ENCODE measurements at regions not wholly inside any gene's neighbourhood (a gene's known extent, or its start where the extent isn't known, plus 50 kb on each side); places are given as distances from the start of the nearest gene placed in this dataset.
A peak's percentile ranks its signal among the peaks of the same experiment; 100 is the strongest.

GRCh38 chr6:4299476-4299875 is 164.1 kb upstream of the ECI2 start:
- CTCF ChIA-PET (ENCODE audit: low intra/inter-chr PET ratio) = no interaction called here

GRCh38 chr6:4297348-4297747 is 162.0 kb upstream of the ECI2 start:
- no TSS peak for BruUV-seq (replicated peaks)
- no peak overlapping the region for H3K9ac ChIP-seq (ENCODE audit: insufficient read depth in 1 of 2, low read depth in 2 of 2, low read length in 2 of 2)
- CTCF ChIA-PET (ENCODE audit: low intra/inter-chr PET ratio) = no interaction called here
- ATAC-seq = no peak
- no peak overlapping the region for H3K4me2 ChIP-seq (ENCODE audit: insufficient read depth, low read length)
- FAIRE-seq = no peak
- H3K4me3 ChIP-seq = no peak overlapping the region
- H2AFZ ChIP-seq (ENCODE audit: low read depth, low read length) = 0 out of 2 replicates have a peak overlapping the region, but pooled peaks have one; percentile 13
- intact Hi-C loops (cut with micrococcal nuclease) (no loop called here), in situ Hi-C loops (cut with MboI) (no loop called here)
- peaks cover 2 to 21% of the 10 kb centered on the region in 2 experiments; a peak in 2 of 5 replicates for H3K27me3 ChIP-seq (ENCODE audit: control insufficient read depth in 2 of 2, insufficient read depth in 2 of 2, low read length in 2 of 2)
- 16% methylated on average over 7 of the region's 7 CpGs for WGBS (ENCODE audit: insufficient coverage, low coverage, missing lambda C conversion rate)
- H3K9me3 ChIP-seq (replicated peaks; ENCODE audit: control insufficient read depth, insufficient read depth, low read depth, low read length) = no peaks in the 10 kb centered on the region
- POLR2A ChIA-PET = interaction anchor here (0.5 kb wide), 1 partner anchor 828 kb away, joined by 3 read pairs; no protein-coding TSS in a partner anchor
- no peaks in the 10 kb centered on the region for H3K79me2 ChIP-seq (ENCODE audit: control insufficient read depth, insufficient read depth, low read length)
- H3K4me1 ChIP-seq (replicated peaks in 1 of 2; ENCODE audit: control insufficient read depth in 2 of 2, insufficient read depth in 2 of 2, low read length in 2 of 2) = peaks cover 0 to 7% of the 10 kb centered on the region in 2 experiments
- no peaks in the 10 kb centered on the region for H3K9me1 ChIP-seq (ENCODE audit: control insufficient read depth, insufficient read depth, low read length)
- no peak overlapping the region for H3K27ac ChIP-seq (ENCODE audit: extremely low read depth, low read depth, low read length)
- no peak for DNase-seq (ENCODE audit: extremely low read depth in 1 of 4, low spot score in 3 of 4)
- no peaks in the 10 kb centered on the region for H3K36me3 ChIP-seq (ENCODE audit: control insufficient read depth, insufficient read depth, low read length)
- H4K20me1 ChIP-seq (replicated peaks; ENCODE audit: control insufficient read depth, insufficient read depth, low read length) = no peaks in the 10 kb centered on the region
- TF ChIP-seq PTRF (tag; IDR thresholded peaks at IDR 0.05) (no peak), EGR1 (conservative IDR thresholded peaks at IDR 0.05) (no peak), TSC22D4 (tag; IDR thresholded peaks at IDR 0.05) (no peak), CCAR2 (IDR thresholded peaks at IDR 0.05; ENCODE audit: low read depth, low read length) (no peak), ZMIZ1 (IDR thresholded peaks at IDR 0.05; ENCODE audit: low read depth in 2 of 2, low read length in 2 of 2) (no peak), ZNF124 (CRISPR knock-in tag; IDR thresholded peaks at IDR 0.05) (no peak), PHTF2 (CRISPR knock-in tag; IDR thresholded peaks at IDR 0.05) (no peak), WHSC1 (IDR thresholded peaks at IDR 0.05; ENCODE audit: low read length) (no peak), STAG1 (CRISPR knock-in tag; IDR thresholded peaks at IDR 0.05; ENCODE audit: borderline replicate concordance) (no peak), HCFC1 (IDR thresholded peaks at IDR 0.05; ENCODE audit: low read depth, low read length) (no peak), MTA3 (IDR thresholded peaks at IDR 0.05; ENCODE audit: borderline replicate concordance) (no peak), ZNF830 (CRISPR knock-in tag; IDR thresholded peaks at IDR 0.05) (no peak)

More at GRCh38 chr6:4299476-4299875, 164.1 kb upstream of the ECI2 start:
- H3K27ac ChIP-seq (ENCODE audit: extremely low read depth, low read depth, low read length) = no peak overlapping the region
- H2AFZ ChIP-seq (ENCODE audit: low read depth, low read length) = no peak overlapping the region
- peaks cover 2 to 22% of the 10 kb centered on the region in 2 experiments; a peak in 2 of 5 replicates for H3K27me3 ChIP-seq (ENCODE audit: control insufficient read depth in 2 of 2, insufficient read depth in 2 of 2, low read length in 2 of 2)
- WGBS (ENCODE audit: insufficient coverage, low coverage, missing lambda C conversion rate) = 2% methylated on average over 4 of the region's 4 CpGs
- H3K9me1 ChIP-seq (ENCODE audit: control insufficient read depth, insufficient read depth, low read length) = no peaks in the 10 kb centered on the region
- no peaks in the 10 kb centered on the region for H4K20me1 ChIP-seq (replicated peaks; ENCODE audit: control insufficient read depth, insufficient read depth, low read length)
- intact Hi-C loops (cut with micrococcal nuclease) = no loop called here
- no peaks in the 10 kb centered on the region; a peak in 1 of 5 replicates for H3K4me1 ChIP-seq (replicated peaks in 1 of 2; ENCODE audit: control insufficient read depth in 2 of 2, insufficient read depth in 2 of 2, low read length in 2 of 2)
- H3K4me3 ChIP-seq = no peak overlapping the region
- DNase-seq (ENCODE audit: extremely low read depth in 1 of 4, low spot score in 3 of 4) = no peak
- no peak overlapping the region for H3K9ac ChIP-seq (ENCODE audit: insufficient read depth in 1 of 2, low read depth in 2 of 2, low read length in 2 of 2)
- in situ Hi-C loops (cut with MboI) = no loop called here
- no peaks in the 10 kb centered on the region for H3K9me3 ChIP-seq (replicated peaks; ENCODE audit: control insufficient read depth, insufficient read depth, low read depth, low read length)
- H3K79me2 ChIP-seq (ENCODE audit: control insufficient read depth, insufficient read depth, low read length) = no peaks in the 10 kb centered on the region
- POLR2A ChIA-PET = no interaction called here
- no peak for TF ChIP-seq SMARCC2 (IDR thresholded peaks at IDR 0.05; ENCODE audit: low read depth)
- TF ChIP-seq TRIM24 (IDR thresholded peaks at IDR 0.05) = peak in 1 of 2 experiments; percentile 57; a peak in 1 of 4 replicates
- TF ChIP-seq CEBPG (CRISPR knock-in tag; IDR thresholded peaks at IDR 0.05) = peak; percentile 70
- no peak; a peak in 1 of 4 replicates for TF ChIP-seq CEBPG (tag; conservative IDR thresholded peaks at IDR 0.05 in 1 of 2, IDR thresholded peaks at IDR 0.05 in 1 of 2)
- TF ChIP-seq FOSL1 (tag; conservative IDR thresholded peaks at IDR 0.05) = peak; percentile 49; the same call in 1 of the 2 replicates
- no peak for TF ChIP-seq CTBP1 (IDR thresholded peaks at IDR 0.05; ENCODE audit: borderline replicate concordance)
- no peak for FAIRE-seq
- BruUV-seq (replicated peaks) = no TSS peak
- H3K4me2 ChIP-seq (ENCODE audit: insufficient read depth, low read length) = no peak overlapping the region
- no peaks in the 10 kb centered on the region for H3K36me3 ChIP-seq (ENCODE audit: control insufficient read depth, insufficient read depth, low read length)
- no peak for ATAC-seq

Measured in K562 (cell line).